Ovary (tissue), 3 donors: ENCODE measurements at regions not wholly inside any gene's neighbourhood (a gene's known extent, or its start where the extent isn't known, plus 50 kb on each side); places are given as distances from the start of the nearest gene placed in this dataset.

ENCODE experiments used
- EP300 ChIP-seq: sonication (generic); formaldehyde crosslinking; IDR thresholded peaks from one replicate; pipeline ENCODE4 v1.6.1; 2017; ENCODE audit warnings: antibody characterized with exemption
- POLR2A ChIP-seq: fragments of 450-650 bp; IDR thresholded peaks from one replicate; pipeline ENCODE4 v1.6.1; 2017; ENCODE audit warnings: antibody characterized with exemption, mild to moderate bottlenecking, moderate library complexity
- TF ChIP-seq, protein P1 (sequence below), 3 donors: fragments of 450-650 bp in 2 of 3; fragments of 200-600 bp in 1 of 3; IDR thresholded peaks; one replicate each; pipeline versions ENCODE4 v1.5.1 to v1.8.0; 2016 to 2022; ENCODE audit warnings: antibody characterized with exemption in 3 of 3, mild to moderate bottlenecking in 1 of 3
- donor health status: DM: no; HTN: no; CAD: no.

DNA sequence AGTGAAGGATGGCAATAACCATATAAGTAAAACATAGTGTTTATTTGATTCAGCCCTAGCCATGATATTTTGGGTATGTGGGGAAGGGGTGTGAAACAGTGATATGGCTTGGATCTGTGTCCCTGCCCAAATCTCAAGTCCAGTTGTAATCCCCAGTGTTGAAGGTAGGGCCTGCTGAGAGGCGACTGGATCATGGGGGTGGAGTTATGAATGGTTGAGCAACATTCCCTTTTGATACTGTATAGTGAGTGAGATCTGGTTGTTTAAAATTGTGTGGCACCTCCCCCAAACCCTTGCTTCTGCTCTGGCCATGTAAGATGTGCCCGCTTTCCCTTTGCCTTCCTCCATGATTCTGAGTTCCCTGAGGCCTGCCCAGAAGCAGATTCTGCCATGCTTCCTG, 1804.6 kb downstream of the MAT2B start:
- TF ChIP-seq, protein P1, sequence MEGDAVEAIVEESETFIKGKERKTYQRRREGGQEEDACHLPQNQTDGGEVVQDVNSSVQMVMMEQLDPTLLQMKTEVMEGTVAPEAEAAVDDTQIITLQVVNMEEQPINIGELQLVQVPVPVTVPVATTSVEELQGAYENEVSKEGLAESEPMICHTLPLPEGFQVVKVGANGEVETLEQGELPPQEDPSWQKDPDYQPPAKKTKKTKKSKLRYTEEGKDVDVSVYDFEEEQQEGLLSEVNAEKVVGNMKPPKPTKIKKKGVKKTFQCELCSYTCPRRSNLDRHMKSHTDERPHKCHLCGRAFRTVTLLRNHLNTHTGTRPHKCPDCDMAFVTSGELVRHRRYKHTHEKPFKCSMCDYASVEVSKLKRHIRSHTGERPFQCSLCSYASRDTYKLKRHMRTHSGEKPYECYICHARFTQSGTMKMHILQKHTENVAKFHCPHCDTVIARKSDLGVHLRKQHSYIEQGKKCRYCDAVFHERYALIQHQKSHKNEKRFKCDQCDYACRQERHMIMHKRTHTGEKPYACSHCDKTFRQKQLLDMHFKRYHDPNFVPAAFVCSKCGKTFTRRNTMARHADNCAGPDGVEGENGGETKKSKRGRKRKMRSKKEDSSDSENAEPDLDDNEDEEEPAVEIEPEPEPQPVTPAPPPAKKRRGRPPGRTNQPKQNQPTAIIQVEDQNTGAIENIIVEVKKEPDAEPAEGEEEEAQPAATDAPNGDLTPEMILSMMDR (IDR thresholded peaks at IDR 0.05): no peak
- TF ChIP-seq POLR2A: no peak
- TF ChIP-seq EP300: no peak
